Stimulated activated CD4-positive, alpha-beta T cell treated with anti-CD3 and anti-CD28 coated beads, Interleukin-2, amount 100 ng/mL, for 48 hours (primary cell): ENCODE measurements at regions not wholly inside any gene's neighbourhood (a gene's known extent, or its start where the extent isn't known, plus 50 kb on each side); places are given as distances from the start of the nearest gene placed in this dataset.
"Not testable (repeated sequence)": the region's sequence is repeated elsewhere in the genome, so short reads cannot be mapped to it uniquely, and the experiment has no call there.

Source experiments
- DNase-seq, 2 donors: peaks; one replicate each; pipeline ENCODE4 v3.0.0-alpha.2; 2020

DNA sequence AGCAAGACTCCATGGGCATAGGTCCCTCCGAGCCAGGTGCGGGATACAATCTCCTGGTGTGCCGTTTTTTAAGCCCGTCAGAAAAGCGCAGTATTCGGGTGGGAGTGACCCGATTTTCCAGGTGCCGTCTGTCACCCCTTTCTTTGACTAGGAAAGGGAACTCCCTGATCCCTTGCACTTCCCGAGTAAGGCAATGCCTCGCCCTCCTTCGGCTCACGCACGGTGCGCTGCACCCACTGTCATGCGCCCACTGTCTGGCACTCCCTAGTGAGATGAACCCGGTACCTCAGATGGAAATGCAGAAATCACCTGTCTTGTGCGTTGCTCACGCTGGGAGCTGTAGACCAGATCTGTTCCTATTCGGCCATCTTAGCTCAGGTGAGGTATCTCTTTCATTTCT is 344.1 kb upstream of the ZNF32 start:
- DNase-seq = not testable (repeated sequence)

DNA sequence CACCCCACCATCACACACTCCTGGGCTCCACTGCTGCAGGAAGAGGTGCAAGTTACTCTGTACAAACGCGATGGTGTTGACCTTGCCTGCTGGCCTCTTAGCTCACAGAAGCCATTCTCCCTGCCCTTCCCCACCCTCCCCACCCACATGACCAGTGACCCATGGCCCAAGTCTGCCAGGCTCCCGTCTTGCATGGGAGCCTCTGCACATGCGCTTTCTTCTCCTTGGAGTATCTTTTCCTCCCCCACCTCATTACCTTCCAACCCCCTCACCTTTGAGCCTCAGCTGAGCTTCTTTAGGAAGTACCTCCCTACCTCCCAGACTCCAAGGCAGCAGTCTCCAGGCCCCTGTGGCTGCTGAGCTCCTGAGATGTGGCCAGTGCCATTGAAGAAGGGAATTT is 337.7 kb upstream of the ZNF32 start:
- DNase-seq = no peak

DNA sequence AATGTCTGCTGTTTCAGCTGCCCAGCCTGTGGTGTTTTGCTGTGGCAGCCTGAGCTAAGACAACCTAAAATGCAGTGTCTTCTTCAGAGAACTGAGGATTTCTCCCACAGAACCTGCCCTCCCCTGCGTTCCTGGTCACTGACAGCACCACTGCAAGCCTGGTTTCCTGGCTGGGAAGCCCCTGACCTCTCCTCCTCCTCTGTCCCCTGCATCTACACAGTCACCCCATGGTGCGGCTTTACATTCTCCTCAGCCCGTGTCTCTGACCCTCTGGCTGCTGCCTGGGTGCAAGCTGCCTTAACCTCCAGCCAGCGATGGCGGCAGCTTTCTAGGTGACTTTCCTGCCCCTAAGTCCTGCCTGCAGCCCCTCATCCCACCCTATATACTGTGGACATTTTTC is 337.3 kb upstream of the ZNF32 start:
- DNase-seq = no peak

DNA sequence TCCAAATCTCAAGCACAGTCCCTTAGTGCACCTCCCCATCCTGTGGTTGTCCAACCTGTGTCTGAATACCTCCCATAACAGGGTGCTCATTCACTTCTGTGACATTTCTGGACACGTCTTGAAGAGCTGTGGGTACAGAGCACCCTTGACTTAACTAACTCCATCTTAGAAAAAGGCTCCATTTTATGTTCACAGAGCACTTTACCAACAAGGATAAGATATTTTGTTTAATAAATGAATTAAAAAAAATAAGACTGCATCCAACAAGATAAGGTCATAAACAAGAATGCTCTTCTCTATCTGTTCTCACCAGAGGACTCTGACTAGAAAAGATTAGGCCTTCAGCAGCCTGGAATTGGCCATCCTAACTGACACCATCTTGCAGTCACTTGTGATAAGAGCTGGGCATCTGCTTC is 335.2 kb upstream of the ZNF32 start:
- DNase-seq = no peak

DNA sequence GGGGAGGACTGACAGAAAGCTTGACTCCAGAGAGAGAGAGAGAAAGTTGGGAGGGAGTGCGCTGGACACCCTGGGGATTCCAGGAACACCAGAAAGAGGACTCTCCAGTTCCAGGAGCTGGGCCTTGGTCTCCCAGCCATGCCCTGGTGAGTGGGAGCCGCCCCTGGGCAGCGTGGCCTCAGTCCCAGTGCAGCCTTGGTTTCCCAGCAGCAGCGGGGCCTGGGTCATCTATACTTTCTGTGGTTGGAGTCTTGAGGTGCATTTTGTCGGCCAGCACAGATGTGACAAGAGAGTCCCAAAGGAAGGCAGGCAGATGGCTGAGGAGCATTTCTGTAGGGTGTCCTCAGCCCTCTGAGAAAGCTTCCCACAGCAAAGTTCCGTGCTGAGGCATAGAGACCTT is 334.7 kb upstream of the ZNF32 start:
- no peak for DNase-seq

DNA sequence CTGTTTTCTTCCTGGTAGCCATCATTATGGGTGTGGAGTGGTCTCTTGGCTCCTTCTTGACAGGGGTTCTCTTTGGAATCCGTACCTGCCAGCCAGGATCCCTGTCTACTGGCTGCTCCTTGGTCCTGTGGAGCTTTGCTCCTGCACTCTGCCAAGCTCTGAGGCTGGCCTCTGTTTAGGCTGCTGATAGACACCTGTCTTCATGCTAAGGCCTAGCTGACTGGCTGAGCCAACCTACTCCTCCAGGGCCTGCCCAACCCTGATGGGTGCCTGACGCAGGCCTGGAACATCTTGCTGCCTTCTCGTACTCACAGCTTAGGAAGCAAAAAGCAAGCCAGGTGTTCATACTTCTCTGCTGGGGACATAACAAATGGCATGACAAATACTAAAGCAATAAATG is 333.6 kb upstream of the ZNF32 start:
- no peak for DNase-seq

DNA sequence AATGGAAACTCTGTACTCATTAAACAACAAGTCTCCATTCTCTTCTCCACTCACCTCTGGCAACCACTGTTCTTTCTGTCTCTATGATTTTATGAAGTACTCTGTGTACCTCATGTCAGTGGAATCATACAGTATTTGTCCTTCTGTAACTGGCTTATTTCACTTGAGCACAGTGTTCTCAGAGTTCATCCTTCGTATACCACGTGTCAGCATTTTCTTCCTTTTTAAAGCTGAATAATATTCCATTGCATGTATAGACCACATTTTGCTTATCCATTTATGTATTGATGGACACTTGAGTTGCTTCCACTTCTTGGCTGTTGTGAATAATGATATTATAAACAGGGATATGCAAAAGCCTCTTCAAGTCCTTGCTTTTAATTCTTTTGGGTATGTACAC is 333.0 kb upstream of the ZNF32 start:
- DNase-seq = no peak

DNA sequence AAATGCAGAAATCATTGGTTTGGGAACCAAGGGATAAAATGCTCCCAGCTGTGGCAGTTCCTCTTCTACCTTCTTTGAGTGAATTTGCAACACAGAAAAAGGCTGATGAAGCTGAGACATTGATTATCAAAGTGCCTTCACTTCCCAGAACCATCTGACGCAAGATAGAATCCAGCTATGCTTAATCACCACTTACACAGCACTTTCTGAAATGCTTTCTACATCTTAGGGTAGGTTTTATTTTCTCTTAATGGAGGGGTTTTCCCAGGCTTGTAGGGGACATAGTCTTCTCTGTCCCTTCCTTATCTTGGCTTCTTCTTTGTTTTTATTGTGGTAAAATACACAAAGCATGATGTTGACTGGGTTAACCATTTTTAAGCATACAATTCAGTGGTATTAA is 332.6 kb upstream of the ZNF32 start:
- no peak for DNase-seq

DNA sequence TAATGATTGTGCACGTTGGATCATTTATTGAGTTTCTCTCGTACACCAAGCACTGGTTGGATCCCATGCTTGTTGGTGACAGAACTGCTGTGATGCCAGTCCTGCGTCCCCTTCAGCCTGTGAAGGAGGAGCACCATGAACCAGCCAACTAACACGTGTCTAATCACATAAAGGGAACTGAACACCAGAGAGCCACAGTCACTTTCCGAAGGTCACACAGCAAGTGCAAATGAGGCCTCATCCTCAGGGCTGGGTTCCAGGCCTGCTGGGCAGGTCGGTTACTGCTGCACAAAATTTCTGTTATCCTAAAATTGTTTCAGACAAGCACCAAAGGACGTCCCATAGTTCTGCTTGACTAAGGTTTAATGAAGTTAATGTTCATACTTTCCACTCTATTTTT is 332.0 kb upstream of the ZNF32 start:
- DNase-seq = no peak

DNA sequence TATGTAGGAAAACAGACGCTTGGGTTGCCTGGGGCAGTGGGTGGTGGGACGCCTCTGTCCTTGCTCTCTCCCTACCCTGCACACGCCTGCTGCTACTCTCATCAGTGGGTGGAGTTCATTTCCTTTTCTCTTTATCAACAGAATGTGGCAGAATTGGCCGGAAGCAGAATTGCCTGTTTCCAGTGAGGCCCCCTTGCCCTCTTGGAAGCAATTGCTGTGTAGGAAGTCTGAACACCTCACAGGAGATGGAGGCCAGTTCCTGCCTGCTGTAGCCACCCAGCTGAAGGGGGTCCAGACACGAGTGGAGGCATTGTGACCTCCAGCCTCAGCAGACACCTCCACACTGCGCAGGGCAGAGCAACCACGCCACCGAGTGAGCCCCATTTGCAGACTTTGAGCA is 331.6 kb upstream of the ZNF32 start:
- DNase-seq = no peak

DNA sequence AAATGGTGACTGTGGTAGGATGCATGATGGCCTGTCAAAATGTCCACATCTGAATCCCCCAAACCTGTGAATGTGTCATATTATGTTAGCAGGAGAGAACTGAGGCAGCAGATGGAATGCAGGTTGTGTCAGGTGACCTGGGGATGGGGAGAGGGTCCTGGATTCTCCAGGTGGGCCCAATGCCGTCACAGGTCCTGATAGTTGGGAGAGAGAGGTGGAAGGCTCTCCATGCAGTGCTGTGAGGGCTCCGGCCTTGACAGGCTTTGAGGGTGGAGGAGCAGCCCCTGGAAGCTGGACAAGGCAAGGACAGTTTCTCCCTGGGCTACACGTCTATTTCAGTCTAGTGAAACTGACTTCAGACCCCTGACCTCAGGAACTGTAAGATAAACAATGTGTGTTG is 330.9 kb upstream of the ZNF32 start:
- no peak for DNase-seq

DNA sequence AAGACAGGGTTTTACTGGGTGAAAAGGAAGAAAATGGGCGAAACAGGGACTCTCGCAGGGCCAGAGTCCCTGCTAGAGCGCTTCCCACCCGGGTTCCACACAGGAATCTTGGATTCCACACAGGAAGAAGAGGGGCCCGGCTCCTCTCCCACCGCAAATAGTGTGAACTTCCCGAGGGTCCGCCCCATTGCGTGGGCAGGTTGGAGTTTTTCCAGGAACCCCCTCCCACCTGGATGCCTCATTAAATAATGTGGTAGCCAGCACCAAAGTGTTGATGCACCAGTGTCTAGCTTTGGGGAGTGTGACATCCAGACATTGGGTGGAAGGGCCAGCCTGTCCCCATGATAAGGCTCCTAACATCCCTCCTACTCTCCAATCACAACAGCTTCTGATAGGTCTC is 330.3 kb upstream of the ZNF32 start:
- DNase-seq = no peak

DNA sequence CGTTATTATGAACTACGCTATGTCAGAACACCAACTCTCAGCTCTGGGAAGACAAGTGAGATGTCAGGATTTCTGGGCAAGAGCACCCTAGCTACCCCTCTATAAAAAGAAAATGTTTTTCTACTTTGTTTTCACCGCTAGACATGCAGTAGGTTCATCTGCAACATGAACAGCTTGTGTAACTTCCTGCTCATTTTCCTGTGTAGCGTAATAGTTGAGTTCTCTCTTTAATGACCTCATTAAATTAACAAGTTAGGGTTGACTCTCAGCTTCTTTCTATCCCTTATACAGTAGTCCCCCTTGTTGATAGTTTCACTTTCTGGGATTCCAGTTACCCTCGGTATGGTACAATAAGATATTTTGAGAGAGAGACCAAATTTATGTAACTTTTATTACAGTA is 329.4 kb upstream of the ZNF32 start:
- no peak for DNase-seq

DNA sequence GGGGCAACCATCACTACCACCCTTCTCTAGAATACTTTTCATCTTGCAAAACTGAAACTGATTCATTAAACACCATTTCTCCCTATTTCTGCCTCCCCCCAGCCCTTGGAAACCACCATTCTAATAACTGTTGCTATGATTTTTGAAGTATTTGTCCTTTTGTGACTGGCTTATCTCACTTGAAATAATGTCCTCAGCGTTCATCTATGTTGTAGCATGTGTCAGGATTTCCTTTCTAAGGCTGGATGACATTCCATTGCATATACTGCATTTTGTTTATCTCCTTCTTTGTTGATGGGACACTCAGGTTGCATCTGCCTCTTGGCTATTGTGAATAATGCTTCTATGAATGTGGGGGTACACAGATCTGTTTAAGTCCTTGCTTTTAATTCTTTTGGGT is 327.6 kb upstream of the ZNF32 start:
- no peak for DNase-seq

DNA sequence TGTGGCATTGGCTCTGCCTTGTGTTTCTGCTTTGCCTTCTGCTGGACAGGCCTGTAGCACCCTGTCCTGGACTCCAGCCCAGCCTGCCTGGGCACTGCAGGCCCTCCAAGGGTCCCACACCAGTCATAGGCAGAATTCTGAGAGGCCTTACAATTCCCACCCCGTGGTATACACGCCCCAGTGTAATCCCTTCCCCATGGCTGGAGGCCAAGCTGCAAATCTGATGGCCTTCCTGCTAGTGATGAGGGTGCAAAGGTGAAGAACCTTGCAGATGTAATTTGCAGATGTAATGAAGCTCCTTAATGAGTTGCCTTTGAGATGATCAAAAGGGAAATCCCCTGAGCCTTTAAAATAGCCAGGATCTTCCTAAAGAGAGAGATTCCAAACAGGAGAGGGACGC is 325.1 kb upstream of the ZNF32 start:
- DNase-seq = no peak

DNA sequence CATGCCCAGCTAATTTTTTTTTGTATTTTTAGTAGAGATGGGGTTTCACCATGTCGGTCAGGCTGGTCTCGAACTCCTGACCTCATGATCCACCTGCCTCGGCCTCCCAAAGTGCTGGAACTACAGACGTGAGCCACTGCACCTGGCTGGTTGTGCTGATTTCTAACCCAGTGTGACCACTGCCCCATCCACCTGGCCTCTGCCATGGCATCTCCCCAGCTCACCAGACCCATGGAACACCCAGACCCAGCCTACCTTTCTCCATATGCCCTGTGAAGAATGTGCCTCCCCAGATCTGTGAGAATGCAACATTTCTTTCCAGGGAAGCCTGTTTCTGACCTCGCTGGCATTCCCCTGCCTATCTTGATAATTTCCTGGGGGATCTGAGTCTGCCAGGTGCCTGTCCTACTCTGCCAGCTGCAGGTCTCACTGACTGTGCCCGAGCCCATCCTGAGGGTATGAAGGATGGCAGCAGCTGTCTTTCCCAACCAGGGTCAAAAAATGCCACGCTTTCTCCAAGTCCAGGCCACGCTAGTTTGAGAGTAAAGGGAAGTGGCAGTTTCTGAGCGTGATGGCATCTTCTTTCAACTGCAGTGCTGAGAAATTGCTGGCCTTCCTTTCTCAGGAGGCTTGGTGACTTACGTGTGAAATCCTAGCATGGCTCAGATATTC is 324.4 kb upstream of the ZNF32 start:
- DNase-seq = no peak

DNA sequence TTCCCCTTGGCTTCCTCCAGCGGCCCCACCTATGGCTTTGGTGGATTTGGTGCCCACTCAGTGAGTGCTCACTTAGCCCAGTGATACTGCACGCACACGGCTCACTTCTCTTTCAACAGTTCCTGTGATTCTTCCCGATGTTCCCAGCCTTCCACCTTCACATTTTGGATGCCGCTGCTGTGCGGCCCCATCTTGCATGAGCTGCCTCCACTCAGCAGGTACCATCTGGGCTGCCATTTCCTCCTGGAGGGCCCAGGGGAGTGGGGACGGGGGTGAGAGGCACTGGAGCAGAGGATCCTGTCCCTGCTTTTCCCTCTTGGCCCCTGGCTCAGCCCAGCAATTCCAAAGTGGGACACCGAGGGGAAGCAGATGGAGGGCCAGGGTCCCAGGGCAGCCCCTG is 323.3 kb upstream of the ZNF32 start:
- no peak for DNase-seq

DNA sequence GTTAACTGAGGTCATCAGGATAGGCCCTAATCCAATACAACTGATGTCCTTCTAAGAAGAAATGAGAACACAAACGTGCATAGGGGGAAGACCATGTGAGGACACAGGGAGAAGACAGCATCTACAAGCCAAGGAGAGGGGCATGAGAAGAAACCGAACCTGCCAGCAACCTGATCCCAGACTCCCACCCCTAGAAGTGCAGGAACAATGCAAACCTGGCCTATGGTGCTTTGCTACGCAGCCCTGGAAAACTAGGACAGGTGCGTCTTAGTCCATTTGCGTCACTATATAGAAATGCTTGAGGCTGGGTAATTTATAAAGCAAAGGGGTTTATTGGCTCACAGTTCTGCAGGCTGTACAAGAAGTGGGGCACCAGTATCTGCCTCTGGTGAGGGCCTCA is 322.6 kb upstream of the ZNF32 start:
- DNase-seq = no peak

DNA sequence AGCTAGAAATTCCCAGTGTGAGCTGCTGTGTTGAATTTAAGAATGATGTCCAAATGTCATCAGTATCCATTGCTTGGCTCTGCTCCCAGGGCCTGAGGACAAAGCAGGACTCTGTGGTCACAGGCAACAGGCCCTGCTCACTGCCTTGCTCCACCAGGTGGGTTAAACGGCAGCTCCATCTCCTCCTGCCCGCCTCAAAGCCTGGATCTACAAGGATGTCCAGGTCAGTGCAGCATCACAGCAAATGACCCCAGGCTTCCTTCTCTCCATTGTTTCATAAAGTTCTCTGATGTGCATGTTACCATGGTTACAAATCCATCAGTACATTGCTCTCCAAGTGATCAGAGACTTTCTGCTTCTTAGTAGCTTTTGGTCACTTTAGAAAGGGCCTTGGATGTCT is 322.0 kb upstream of the ZNF32 start:
- DNase-seq = no peak

DNA sequence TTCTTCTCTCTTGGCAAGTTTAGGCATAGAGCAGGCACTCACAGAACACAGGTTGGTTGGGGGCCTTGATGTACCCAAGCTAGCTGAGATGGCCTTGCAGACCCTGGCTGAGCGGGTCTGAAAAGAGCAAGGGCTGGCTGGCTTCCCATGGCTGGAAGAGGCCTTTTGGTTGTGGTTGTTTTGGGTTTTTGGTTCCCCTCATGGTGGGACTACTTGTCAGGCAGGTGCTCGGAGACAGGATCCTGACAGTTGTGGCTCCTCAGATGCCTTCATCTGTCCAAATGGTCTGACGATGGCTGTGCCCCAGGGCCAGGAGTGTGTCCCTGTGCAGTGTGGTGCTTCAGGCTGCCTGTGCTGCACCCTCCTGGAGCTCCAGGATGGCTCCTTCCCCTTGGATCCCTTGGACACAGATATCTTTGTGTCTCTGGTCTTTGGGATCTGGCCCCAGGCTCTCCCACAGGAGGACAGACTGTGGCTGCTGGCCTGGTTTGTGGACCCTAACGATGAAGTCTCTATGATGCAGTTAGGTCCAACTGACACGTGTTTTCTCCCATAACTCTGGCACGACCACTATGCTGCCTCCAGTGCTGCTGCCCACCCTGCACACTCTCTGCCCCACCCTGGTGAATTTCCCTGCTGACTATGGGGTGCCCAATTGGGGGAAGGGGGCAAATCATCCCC is 321.5 kb upstream of the ZNF32 start:
- no peak for DNase-seq

DNA sequence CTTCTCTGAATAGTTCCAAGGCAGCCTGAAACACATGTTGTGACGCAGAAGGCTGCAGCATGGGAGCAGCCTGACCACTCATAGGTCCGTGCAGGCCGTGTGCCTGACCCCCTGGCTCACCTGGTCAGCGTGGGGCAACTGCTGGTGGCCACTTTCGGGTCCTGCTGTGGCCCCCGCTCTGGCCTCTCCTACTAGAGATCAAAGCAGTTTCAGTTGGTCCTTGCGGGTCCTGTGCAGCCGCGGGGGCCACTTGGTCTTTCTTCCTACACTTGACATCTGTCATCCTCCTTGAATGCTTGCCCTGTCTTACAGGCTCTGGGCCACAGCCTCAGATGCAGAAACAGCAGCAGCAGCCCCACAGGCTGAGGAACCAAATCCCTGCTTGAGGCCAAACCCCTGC is 320.8 kb upstream of the ZNF32 start:
- no peak for DNase-seq

DNA sequence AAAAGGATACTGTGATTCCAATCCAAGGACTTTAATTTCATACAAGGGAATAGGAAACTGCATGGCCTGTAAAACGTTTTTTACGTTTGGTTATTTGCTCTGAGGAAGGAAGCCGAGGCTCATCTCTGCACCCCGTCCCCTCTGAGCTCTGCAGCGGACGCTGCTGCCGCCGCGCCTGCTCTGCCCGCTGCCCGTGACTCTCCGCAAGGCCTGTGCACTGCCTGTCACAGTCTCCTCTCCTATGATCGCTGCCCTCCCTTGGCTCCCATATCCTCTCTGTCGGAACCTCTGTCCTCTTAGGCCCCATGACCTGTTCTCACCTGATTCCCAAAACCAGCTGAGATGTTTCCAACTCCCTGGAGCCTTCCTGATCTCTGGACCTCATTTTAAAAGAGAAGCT is 320.3 kb upstream of the ZNF32 start:
- no peak for DNase-seq

DNA sequence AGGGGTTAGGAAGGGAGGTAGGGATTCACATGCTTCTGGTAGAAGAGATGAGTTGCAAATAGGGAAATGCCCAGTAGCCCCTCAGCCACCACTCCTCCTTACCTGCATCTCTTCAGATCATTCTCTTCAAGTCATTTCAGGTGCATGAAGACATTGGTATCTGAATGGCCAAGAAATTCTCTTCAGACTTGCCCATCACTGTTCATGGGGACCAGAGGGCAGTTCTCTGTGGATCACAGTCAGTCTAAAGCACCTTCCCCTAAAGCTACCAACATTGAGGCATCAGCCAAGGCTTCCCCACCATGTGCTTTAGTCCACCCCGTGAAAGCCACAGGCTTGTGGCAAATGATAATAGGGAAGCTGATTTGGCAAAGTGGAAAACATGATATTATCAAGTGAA is 319.4 kb upstream of the ZNF32 start:
- no peak for DNase-seq

DNA sequence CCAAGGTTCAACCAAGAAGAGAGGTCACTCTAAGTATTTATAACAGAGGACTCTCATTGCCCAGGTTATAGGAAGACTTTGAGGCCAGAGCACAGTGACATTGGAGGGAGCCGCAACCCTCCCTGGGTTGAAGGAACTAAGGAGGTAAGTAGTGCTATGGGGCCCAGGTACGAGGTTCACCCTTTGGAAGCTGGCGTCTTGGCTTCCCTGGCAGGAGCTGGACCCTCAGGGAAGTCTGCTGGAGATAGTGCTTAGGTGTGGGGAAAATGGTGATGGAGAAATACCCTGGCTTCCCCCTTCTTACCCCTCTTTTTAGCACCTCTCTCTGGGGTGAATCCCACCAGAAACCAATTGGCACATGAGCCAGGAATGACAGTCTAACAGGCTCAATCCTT is 317.9 kb upstream of the ZNF32 start:
- no peak for DNase-seq

DNA sequence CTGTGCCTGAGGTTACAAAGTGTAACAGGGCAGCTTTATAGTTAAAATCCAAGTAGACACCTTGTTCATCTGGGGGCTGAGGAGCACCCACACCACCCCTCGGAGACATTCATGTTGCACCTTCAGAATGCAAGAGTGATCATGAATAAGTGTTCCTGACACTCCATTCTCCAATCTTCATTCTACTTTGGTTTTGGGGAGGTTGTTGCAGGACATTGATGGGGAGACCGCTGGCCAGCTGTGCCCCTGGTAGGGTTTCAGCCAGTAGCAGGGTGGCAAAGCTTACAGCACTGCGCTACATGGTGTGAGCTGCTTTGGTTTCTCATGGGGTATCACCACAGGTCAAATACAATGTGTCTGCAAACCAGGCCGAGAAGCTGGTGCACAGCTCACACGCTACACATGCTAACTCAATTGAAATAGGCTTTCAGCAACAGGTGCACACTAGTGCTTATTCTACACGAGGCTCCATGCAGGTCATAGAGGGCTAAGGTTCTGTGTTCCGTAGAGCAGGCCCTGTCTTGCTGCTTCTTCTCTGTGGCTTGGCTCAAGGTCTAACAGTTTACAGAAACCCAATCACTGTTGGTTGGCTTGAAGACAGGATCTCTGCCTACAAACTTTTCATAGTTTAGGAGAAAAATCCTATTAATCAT is 317.4 kb upstream of the ZNF32 start:
- no peak for DNase-seq
